ENCODE measurements at regions not wholly inside any gene's neighbourhood (a gene's known extent, or its start where the extent isn't known, plus 50 kb on each side); places are given as distances from the start of the nearest gene placed in this dataset.

- peak; percentile 24 for DNase-seq
Observed at GRCh38 chr1:95167503-95167902, 50.3 kb downstream of the TLCD4 start.

GRCh38 chr1:95168028-95168427, 50.9 kb downstream of the TLCD4 start:
- DNase-seq = no peak

GRCh38 chr1:95168761-95169351, 51.7 kb downstream of the TLCD4 start:
- DNase-seq = no peak

GRCh38 chr1:95169548-95169947, 52.4 kb downstream of the TLCD4 start:
- DNase-seq = no peak

GRCh38 chr1:95171270-95172245, 54.4 kb downstream of the TLCD4 start:
- DNase-seq = no peak

- no peak for DNase-seq
Observed at GRCh38 chr1:95176861-95177260, 57.1 kb upstream of the RWDD3 start.

GRCh38 chr1:95179205-95179986, 54.6 kb upstream of the RWDD3 start:
- DNase-seq = no peak

- no peak for DNase-seq
Observed at GRCh38 chr1:95180371-95180770, 53.6 kb upstream of the RWDD3 start.

GRCh38 chr1:95181096-95181495, 52.9 kb upstream of the RWDD3 start:
- no peak for DNase-seq

- DNase-seq = no peak
Observed at GRCh38 chr1:95183952-95184351, 50.1 kb upstream of the RWDD3 start.

All from NCI-H2029 treated with DMSO at 0.1 percent for 48 hours (cell line).